GM10266 (cell line): ENCODE measurements at regions not wholly inside any gene's neighbourhood (a gene's known extent, or its start where the extent isn't known, plus 50 kb on each side); places are given as distances from the start of the nearest gene placed in this dataset.

ENCODE experiments used
- DNase-seq: peaks from one replicate; pipeline ENCODE4 v3.0.0; 2012; ENCODE audit errors: extremely low spot score
- TF ChIP-seq, protein P1 (sequence below): IDR thresholded peaks from 2 replicates; pipeline ENCODE4 v1.5.1; 2012; ENCODE audit warnings: mild to moderate bottlenecking, low read depth; ENCODE audit not compliant: control insufficient read depth, insufficient read depth; ENCODE audit errors: missing control alignments

DNA sequence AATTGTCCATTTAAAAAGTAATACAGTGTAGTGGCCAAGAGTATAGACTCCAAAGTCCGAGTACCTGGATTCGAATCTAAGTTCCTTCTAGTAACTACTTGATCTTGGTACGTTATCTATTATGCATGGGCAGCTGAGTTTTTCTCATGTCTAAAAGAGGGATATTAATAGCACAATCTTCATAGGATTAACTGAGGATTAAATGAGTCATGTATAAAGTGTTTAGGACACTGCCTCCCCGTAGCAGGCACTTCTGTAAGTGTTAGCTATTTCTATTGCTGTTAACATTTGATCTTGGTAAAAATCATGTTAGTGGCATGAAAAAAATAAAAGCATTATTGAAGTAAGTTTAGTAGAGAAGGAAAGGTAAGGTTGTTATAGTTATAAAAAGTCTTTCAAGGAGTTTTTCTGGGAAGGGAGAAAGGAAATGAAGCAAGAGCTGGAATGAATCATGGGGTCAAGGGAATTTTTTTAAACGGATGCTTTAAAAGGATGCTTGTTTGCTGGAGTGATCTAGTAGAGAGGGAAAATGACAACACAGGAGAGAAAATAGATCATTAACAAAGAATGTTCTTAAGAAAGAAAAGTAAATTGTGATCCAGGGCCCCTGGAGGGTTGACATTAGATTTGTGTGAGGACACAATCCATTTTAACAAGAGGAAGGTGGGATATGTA is 502.2 kb upstream of the USP15 start:
- no peak for DNase-seq
- TF ChIP-seq, protein P1, sequence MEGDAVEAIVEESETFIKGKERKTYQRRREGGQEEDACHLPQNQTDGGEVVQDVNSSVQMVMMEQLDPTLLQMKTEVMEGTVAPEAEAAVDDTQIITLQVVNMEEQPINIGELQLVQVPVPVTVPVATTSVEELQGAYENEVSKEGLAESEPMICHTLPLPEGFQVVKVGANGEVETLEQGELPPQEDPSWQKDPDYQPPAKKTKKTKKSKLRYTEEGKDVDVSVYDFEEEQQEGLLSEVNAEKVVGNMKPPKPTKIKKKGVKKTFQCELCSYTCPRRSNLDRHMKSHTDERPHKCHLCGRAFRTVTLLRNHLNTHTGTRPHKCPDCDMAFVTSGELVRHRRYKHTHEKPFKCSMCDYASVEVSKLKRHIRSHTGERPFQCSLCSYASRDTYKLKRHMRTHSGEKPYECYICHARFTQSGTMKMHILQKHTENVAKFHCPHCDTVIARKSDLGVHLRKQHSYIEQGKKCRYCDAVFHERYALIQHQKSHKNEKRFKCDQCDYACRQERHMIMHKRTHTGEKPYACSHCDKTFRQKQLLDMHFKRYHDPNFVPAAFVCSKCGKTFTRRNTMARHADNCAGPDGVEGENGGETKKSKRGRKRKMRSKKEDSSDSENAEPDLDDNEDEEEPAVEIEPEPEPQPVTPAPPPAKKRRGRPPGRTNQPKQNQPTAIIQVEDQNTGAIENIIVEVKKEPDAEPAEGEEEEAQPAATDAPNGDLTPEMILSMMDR: no peak

DNA sequence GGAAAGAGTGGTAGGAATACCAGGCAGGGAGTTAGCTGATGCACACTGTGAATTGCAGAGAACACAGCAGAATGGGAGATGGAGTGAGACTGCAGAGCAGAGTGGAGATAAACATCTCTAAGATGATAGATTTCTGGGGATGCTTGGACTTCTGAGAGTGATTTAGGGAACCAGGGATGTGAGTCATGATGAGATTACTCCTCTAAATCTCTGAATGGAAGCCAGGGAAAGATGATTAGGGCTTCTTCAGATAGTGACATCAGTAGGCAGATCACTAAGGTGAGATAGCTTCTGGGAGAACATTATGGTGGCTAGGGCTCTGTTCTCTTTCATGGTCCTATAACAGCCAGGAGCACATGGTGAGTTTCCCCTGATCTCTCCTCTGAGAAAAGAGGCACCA is 501.5 kb upstream of the USP15 start:
- DNase-seq: no peak
- TF ChIP-seq, protein P1: no peak

DNA sequence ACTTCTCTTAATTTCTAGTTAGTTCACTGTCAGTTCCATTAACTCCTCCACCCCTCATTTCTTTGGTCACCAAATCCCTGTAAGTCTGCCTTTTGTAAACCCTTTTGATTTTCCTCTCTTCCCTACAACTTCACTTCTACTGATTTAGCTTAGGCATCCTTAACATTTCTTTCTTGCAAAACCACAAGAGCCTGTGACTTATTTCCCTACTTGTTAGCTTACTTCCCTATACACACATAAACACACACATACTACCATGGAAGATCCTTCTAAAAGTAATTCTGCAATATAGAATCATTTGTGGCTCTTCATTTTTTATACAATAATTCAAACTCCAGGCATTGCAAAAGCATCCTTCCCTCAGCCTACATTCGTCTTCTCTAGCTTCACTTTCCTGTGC is 494.3 kb upstream of the USP15 start:
- DNase-seq: no peak

DNA sequence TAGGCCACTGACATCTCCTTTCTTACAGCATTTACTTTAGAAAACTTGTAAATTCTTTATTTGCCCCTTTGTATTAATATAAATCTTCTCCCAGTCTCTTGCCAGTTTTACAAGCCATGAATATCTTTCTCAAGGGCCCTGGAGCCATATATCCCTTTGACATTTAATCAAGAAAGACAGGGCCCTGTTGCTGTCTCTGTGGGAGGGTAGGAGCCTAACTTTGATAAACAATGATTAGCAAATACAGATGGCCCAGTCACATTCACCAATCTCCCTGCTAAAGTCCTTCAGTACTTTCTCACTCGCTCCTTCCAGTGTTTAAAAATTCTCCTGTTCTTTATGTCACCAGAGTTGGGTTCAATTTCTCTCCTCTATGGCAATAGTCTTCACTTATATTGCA is 479.8 kb upstream of the USP15 start:
- TF ChIP-seq, protein P1: no peak
- DNase-seq: no peak

More for the DNA sequence above, 494.3 kb upstream of the USP15 start:
- TF ChIP-seq, protein P1: no peak

DNA sequence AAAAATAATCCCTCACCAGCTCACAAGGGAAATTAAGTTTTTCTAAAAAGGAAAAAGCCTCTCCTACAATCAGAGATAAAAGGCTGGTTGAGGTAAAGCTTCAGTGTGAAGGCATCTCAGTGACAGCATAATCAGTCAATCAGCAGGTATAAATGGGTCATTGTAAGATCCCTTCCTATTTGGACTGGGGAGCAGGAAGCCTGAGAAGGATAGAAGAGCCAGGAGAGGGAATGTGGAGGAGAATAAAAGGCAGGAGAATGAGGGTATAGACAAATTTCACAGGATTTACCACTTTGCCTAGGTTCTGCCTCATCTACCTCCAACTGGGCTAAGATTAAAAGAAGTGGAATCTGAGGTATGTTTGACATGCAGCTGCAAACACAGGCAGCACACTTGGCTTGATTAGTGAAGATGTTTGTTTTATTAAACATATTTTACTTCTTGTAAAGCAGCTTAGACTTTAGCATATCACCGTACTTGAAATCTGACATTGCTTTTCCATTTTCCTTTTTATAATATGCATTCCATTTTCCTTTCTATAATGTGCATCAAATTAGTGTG is 479.1 kb upstream of the USP15 start:
- TF ChIP-seq, protein P1: no peak
- DNase-seq: no peak

DNA sequence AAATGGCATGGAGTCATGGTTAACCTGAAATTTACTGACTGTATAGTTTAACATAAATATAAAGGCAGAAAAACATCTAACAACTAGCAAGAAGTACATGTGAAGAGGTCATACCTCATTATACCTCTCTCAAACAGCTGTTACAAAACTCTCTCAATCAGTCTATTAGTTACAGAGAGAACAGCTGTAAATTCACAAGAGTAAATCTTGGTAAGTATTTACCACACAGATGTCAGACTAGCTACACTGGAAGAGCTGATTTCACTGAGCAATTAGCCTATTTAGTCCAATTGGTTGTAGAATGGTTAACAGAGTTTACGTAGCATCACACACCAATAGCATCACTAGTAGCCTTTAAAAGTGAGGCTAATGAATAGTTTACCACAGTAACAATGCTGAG is 463.4 kb upstream of the USP15 start:
- TF ChIP-seq, protein P1: no peak
- DNase-seq: no peak

DNA sequence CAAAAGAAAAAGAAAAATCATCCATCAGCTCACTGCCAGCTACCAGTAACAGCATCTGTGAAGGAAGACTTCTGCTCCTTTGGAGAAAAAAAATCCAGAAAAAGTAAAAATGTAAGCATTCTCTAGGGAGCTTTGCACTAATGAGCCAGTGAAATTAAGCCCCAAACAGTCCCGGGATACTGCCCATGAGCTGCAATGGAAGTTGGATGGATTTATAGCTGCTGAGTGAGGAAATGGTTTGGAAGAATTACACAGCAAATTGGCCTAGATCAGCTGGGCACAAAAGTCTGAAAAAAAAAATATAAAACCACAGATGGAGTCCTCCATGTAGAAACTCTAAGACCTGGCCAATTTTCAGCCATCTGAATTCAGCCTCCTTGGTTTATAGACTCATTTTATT is 462.9 kb upstream of the USP15 start:
- TF ChIP-seq, protein P1: no peak
- DNase-seq: no peak
